Epidermal melanocyte (primary cell): ENCODE measurements at regions not wholly inside any gene's neighbourhood (a gene's known extent, or its start where the extent isn't known, plus 50 kb on each side); places are given as distances from the start of the nearest gene placed in this dataset.

Experiments used
- DNase-seq: peaks from one replicate; pipeline ENCODE4 v3.0.0; 2011; ENCODE audit warnings: low spot score; ENCODE audit not compliant: insufficient read length

DNA sequence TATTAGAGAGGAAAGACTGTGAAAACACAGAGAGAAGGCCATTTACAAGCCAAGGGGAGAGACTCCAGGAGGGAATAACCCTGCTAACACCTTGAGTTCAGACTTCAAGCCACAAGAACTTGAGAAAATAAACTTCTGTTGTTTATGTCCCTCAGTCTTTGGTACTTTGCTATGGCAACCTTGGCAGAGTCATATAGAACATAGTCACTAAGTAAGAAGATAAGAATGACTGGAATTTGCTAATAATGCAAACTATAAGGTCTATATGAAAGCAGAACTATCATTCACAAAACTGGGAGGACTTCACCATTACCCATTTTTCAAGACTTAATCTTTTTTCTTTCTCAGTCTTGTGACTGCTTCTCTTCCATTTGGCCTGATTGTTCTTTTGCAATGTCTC, 767.3 kb upstream of the ADAMTS5 start:
- DNase-seq, result no peak

DNA sequence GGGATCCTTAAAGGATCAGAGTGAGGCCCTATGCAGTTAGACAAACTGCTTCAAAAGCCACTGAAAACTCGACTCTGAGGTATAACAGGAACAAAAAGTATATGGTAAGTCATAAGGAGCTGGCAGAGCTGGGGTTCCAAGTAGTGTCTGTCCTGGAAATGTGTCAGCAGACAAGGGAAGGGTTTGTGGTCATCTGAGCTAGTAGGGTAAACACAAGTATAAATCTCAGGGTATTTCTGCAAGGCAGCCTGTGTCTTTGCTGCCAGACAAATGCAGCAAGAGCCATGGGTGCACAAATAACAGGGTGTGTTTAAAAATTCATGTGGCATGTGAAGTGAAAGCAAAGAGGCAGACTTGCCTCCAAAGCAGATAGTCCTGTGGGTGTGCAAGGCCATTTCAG, 759.0 kb upstream of the ADAMTS5 start:
- DNase-seq, result no peak

DNA sequence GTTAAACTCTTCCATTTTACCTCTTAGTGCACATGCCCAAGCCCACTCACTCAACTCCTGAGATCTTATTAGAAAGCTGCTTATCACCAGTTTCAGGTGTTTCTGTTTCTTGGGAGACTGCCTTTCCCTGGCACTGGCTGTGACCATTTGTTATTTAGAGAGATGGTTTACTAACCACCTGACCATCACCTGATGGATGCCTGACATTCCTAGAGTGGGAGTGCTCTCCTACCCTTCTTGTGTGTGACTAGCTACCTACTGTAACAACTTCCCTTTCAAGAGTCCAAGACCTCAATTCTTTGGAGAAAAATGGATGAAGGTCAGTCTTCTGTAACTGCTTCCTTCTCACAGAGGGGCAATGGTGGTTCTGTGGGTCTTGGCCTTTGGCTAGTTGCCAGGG, 755.2 kb upstream of the ADAMTS5 start:
- DNase-seq, result no peak

- DNase-seq, result no peak
Observed at GRCh38 chr21:27721675-27722074, 754.8 kb upstream of the ADAMTS5 start.

- no peak for DNase-seq
Observed at GRCh38 chr21:27719226-27719625, 752.3 kb upstream of the ADAMTS5 start.

- no peak for DNase-seq
Observed at GRCh38 chr21:27715131-27715530, 748.2 kb upstream of the ADAMTS5 start.

GRCh38 chr21:27713154-27714109, 746.5 kb upstream of the ADAMTS5 start:
- DNase-seq, result no peak

- DNase-seq, result no peak
Observed at GRCh38 chr21:27704567-27705166, 737.8 kb upstream of the ADAMTS5 start.

DNA sequence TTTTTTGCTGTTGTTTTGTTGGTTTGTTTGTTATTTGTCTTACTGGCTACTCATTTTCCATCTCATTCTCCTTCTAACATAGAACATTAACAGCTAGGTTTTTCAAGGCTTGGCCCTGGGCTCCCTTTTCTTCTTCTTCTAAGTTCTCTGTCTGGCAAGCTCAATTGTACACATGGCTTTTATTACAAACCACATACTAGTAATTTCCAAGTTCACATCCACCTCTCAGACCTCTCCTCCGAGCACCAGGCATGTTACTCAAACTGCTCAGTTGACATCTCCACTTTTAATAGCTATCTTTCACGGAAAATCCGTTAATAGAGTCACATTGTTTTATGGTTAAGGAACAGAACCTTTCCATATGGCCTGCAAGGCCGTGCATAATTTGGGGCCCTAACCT, 736.9 kb upstream of the ADAMTS5 start:
- no peak for DNase-seq

DNA sequence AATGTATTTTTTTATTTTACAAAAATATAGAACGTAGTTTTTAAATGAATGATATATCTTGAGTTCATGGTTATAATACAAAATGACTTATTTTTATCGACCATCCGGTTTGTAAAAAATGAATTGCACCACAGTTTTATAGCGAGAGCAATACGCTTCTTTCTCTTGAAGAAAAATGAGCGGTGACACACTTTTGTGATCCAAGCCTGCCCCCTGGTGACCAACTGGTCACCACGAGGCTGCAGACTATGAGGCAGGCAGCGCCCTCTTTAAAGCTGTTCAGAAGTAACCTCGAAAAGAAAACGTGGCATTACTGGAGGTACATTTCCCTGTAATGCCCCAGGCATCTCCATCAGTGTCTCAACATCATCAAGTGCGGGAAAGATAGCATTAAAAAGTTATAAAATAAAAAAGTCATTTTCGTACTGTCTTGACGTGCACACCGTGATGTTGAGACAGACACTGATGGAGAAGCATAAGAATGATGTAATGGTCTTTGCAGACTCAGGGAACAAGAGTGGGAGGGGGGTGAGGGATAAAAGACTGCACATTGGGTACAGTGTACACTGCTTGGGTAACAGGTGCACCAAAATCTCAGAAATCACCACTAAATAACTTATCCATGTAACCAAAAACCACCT, 734.2 kb upstream of the ADAMTS5 start:
- DNase-seq, result peak; percentile 40

- no peak for DNase-seq
Observed at GRCh38 chr21:27695246-27695645, 728.4 kb upstream of the ADAMTS5 start.

DNA sequence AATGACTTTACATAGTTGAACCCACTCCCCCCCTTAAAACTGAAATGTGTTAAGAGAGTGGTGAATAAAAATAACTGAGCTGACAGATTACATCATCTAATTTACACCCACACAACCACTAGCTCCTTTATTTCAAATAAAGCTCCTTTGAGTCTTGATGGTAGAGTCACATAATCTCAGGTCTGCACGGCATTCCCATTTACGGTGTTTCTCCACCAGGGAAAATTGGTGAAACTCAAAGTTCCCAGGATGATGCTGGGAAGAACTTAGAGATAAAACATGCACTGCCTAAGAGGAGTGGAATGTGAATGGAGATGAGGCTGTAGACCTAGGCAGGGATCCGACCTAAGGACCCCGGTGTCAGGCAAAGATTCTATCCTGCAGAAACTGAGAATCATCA, 727.8 kb upstream of the ADAMTS5 start:
- no peak for DNase-seq

DNA sequence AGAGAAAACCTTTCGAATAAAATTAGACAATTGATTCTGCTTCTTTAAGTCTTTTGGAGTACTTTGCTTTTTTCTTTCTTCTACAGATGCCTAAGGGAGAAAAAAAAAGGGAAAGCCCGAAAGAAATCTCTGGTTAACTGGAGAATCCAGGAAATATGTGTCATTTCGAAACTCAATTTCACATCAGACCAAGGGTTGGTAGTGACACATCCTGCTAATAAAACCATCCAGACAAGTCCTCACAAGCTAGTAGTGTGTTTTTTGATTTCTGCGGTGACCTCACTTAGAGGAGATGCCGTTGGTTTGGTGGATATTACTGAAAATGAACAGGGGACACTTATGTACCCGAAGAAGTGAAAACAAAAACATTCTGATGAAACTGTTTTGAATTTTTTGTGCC, 726.5 kb upstream of the ADAMTS5 start:
- peak; percentile 34 for DNase-seq

GRCh38 chr21:27691516-27691915, 724.6 kb upstream of the ADAMTS5 start:
- DNase-seq, result no peak

DNA sequence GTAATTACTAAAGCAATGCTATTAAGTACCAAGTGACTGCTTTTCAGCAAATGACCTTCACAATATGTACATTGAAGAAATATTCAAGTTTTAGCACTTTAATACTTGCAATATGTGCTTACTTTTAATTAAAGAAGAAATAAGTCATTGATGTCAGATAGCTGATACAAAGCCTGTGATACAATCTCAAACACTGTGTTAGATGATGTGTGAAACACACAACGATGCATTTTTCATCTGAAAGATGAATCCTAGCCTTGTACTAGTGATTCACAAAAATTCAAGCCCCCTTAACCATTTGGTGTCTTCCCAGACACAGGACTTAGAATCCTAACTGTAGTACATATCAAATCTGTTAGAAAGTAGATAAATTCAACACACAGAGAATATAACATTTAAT, 724.1 kb upstream of the ADAMTS5 start:
- DNase-seq, result no peak

DNA sequence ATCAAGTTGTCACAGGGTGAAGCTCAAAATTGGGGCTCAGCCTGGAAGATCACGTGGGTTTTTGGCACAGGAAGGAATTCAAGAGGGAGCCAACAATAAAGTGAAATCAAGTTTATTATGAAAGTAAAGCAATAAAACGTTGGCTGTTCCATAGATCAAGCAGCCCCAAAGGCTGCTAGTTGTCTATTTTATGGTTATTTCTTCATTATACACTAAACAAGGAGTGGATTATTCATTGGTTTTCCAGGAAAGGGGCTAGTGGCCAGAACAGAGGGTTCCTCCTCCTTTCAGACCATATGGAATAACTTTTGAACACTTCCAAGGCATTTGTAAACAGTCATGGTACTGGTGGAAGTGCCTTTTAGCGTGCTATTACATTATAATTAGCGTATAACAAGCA, 723.5 kb upstream of the ADAMTS5 start:
- no peak for DNase-seq

GRCh38 chr21:27688773-27689172, 721.9 kb upstream of the ADAMTS5 start:
- no peak for DNase-seq

DNA sequence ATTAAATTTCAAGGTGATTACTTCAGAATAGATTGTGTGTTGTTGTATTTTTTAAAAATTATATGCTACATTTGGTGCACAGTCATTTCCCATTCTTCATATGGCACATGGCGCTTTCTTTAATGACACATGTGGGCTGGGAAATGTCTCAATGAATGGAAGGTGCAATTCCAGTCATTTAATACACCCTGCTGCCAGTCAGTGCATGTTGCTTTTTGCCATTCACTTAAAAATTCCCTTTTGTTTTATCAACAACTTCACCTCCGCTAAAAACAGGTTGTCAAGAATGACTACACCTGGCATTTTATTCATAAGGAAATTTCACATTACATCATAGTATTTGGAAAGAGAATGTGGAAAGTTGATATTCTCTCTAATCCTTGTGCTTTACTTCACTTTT, 716.4 kb upstream of the ADAMTS5 start:
- DNase-seq, result no peak

DNA sequence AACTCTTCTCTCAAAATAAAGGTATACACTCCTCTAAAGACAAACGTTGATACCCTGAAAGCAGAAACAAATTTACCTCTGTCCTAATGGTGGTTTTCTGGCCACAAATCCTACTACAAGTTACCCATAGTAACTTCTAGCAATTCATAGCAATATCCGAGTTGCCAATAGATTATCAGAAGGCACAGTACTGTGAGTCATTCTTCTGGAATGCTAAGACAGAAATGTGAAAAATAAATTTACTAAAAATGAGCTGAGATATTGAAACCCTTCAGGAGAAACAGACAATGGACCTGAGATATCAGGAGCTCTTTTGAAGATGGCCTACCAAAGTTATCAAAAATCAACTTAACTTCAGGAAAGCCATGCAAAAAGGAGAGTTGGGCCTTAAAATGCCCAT, 715.0 kb upstream of the ADAMTS5 start:
- no peak for DNase-seq

DNA sequence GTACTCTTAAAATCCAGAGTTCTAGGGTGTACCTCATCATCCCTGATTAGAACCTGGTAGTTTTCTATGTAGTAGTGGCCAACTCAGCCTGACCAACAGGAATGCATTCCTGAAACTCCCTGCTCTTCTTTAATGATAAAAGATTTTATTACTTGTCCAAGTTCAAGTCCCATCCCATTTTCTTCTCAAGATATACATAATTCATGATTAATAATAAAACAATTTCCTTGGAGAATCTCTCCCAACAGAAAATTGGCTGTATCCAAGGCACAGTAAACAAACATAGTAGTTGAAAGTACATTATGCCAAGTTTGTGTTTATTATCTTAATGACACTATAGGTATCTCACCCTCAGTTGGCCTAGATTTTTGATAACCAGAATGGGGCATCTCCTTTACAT, 714.1 kb upstream of the ADAMTS5 start:
- no peak for DNase-seq

- no peak for DNase-seq
Observed at GRCh38 chr21:27680181-27680580, 713.3 kb upstream of the ADAMTS5 start.

DNA sequence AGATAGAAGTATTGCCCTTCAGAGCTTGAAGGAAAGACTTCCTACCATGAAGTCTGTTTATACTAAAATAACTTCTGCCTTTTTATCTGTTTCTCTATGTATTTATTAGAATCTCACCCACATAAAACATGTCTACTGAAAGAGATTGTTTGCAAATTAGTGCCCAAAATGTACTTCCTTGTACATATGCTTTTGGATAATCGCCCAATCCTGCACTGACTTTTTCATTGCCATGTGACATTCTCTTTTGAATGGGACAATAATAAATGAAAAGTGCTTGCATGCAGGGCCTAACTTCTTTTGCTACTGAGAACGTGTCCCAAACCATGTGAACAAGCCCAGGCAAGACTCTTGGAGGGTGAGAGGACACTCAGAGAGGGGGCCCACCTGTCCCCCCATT, 711.6 kb upstream of the ADAMTS5 start:
- DNase-seq, result no peak
